Cardiac muscle cell (in vitro differentiated cells and primary cell): ENCODE measurements at regions not wholly inside any gene's neighbourhood (a gene's known extent, or its start where the extent isn't known, plus 50 kb on each side); places are given as distances from the start of the nearest gene placed in this dataset.

Experiments used
- DNase-seq, 2 donors: peaks; one replicate each; pipeline versions ENCODE4 v3.0.0 to v3.0.0-alpha.2; 2010 to 2017; ENCODE audit warnings: low read depth in 1 of 2, low spot score in 1 of 2
- H3K27ac ChIP-seq: fragments of 200-600 bp; sonication (generic); 2 replicates; pipeline ENCODE4 v1.5.1; 2016
- H3K27me3 ChIP-seq: fragments of 200-600 bp; sonication (generic); 2 replicates; pipeline ENCODE4 v1.6.0; 2016; ENCODE audit warnings: control low read depth
- H3K36me3 ChIP-seq: fragments of 200-600 bp; sonication (generic); 2 replicates; pipeline ENCODE4 v1.5.1; 2016; ENCODE audit warnings: control low read depth
- H3K4me1 ChIP-seq: fragments of 200-600 bp; sonication (generic); 2 replicates; pipeline ENCODE4 v1.8.1; 2017; ENCODE audit warnings: low read depth, mild to moderate bottlenecking, mixed run types
- H3K4me3 ChIP-seq: fragments of 200-600 bp; sonication (generic); 2 replicates; pipeline ENCODE4 v1.5.1; 2016; ENCODE audit warnings: mild to moderate bottlenecking
- H3K9me3 ChIP-seq: fragments of 200-600 bp; sonication (generic); 2 replicates; pipeline ENCODE4 v1.5.1; 2017; ENCODE audit warnings: low read depth, mild to moderate bottlenecking, control low read depth
- CTCF ChIP-seq: IDR thresholded peaks from 2 replicates; pipeline ENCODE4 v1.5.1; 2012; ENCODE audit warnings: low read depth, mild to moderate bottlenecking, low read length

GRCh38 chrX:45879512-45879911 is 665.7 kb downstream of the ZNF674 start:
- Histone ChIP-seq H3K9me3 (no peaks in the 10 kb centered on the region), H3K4me3 (no peak overlapping the region), H3K27ac (no peak overlapping the region), H3K27me3 (no peaks in the 10 kb centered on the region), H3K36me3 (no peaks in the 10 kb centered on the region), H3K4me1 (no peaks in the 10 kb centered on the region)
- no peak for TF ChIP-seq CTCF
- no peak for DNase-seq

DNA sequence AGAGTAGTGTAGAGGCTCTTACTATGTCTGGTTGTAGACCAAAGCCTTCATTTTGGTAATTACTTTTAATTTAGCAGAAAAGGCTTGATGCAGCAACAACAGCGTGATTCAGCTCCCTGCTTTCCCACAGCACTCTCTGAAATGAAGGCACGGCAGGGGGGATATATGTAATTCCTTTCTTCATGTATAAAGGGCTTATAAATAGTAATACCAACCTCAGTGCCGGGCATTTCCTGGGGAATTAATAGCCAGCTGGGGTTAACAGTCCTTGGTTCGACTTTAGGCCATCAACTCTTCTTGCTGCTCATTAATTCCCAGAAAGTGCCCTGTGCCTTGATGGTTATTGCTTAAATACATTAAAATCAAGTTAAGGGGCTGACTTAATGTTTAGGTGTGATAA is 669.0 kb downstream of the ZNF674 start:
- Histone ChIP-seq H3K4me3 (no peak overlapping the region), H3K27ac (no peak overlapping the region), H3K4me1 (no peaks in the 10 kb centered on the region), H3K9me3 (no peaks in the 10 kb centered on the region), H3K36me3 (no peaks in the 10 kb centered on the region), H3K27me3 (no peaks in the 10 kb centered on the region)
- TF ChIP-seq CTCF: no peak
- no peak for DNase-seq

DNA sequence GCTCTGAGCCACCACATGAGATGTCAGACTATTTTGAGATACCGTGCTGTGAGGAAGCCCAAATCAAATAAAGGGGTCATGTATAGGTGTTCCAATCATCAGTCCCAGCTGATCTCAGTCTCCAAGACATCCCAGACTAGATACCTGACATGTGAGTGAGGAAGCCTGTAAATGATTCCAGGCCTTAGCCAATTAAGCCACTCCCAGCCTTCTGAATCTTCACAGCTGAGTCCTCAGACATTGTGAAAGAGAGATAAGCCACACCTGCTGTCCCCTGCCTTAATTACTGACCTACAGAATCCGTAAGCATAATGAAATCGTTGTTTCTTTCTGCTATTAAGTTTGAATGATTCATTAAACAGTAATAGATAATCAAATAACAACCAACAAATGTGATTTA is 671.4 kb downstream of the ZNF674 start:
- Histone ChIP-seq H3K4me1 (no peaks in the 10 kb centered on the region), H3K36me3 (no peaks in the 10 kb centered on the region), H3K9me3 (no peaks in the 10 kb centered on the region), H3K27me3 (no peaks in the 10 kb centered on the region), H3K4me3 (no peak overlapping the region), H3K27ac (no peak overlapping the region)
- DNase-seq: no peak
- TF ChIP-seq CTCF: no peak

GRCh38 chrX:45872480-45872879 is 671.8 kb upstream of the DIPK2B start:
- TF ChIP-seq CTCF: no peak
- Histone ChIP-seq H3K4me3 (no peak overlapping the region), H3K4me1 (no peaks in the 10 kb centered on the region), H3K36me3 (no peaks in the 10 kb centered on the region), H3K27ac (no peak overlapping the region), H3K27me3 (no peaks in the 10 kb centered on the region), H3K9me3 (peaks cover under 1% of the 10 kb centered on the region)
- no peak for DNase-seq

DNA sequence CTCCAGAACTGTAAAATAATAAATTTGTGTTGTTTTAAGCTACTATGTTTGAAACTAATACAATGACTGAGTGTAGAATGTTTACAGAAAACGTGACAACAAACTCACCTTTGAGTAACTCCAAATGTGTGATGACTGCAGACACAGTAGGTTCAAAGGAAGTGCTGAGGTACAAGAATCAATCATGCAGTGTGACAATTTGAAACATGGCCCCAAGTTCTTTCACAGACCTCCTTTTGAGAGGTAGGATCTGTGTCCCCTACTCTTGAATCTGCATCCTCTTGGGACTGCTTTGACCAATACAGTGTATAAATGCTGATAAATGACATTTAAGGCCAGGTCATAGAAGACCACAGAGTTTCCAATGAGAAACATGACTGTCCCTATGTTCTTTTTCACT is 667.7 kb upstream of the DIPK2B start:
- no peaks in the 10 kb centered on the region for H3K36me3 ChIP-seq
- no peak overlapping the region for H3K27ac ChIP-seq
- H3K27me3 ChIP-seq: no peaks in the 10 kb centered on the region
- no peaks in the 10 kb centered on the region for H3K4me1 ChIP-seq
- H3K9me3 ChIP-seq: peaks cover 4% of the 10 kb centered on the region
- H3K4me3 ChIP-seq: no peak overlapping the region
- no peak for TF ChIP-seq CTCF
- DNase-seq: no peak

DNA sequence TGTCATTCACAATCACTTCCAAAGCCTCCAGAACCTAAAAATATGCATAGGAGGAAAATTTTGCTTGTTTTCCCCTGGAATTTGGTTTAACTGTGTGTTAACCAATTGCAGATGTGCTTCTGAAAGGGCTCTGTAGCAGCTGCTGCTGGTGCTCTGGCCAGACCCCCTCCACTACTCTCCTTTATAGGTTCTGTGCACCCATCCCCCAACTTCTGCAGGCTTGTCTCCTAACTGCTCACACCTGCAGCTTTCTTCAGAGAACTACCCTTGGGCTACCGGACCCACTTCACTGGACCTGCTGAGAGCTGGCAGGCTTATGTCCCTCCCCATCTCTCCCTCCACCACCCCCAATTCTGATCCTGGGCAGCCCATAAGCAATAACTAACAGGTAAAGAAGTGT is 662.1 kb upstream of the DIPK2B start:
- Histone ChIP-seq H3K36me3 (no peaks in the 10 kb centered on the region), H3K9me3 (peaks cover 4% of the 10 kb centered on the region), H3K27me3 (no peaks in the 10 kb centered on the region), H3K4me3 (no peak overlapping the region), H3K4me1 (no peaks in the 10 kb centered on the region), H3K27ac (no peak overlapping the region)
- DNase-seq: no peak
- TF ChIP-seq CTCF: no peak
